H9 (cell line): ENCODE measurements at regions not wholly inside any gene's neighbourhood (a gene's known extent, or its start where the extent isn't known, plus 50 kb on each side); places are given as distances from the start of the nearest gene placed in this dataset.

Source experiments
- DNase-seq: peaks from one replicate; pipeline ENCODE4 v3.0.0-alpha.2; 2017
- H2AFZ ChIP-seq: one replicate; pipeline ENCODE4 v1.6.1; 2013; ENCODE audit warnings: mild to moderate bottlenecking, low read length, control low read depth, moderate library complexity
- H2AK5ac ChIP-seq: 2 replicates; pipeline ENCODE4 v1.6.1; 2013; ENCODE audit warnings: low read length, control low read depth, mixed read lengths; ENCODE audit not compliant: insufficient read length
- H2BK120ac ChIP-seq: one replicate; pipeline ENCODE4 v1.6.1; 2013; ENCODE audit warnings: low read depth, mild to moderate bottlenecking, low read length, control low read depth, inconsistent platforms; ENCODE audit not compliant: poor library complexity, severe bottlenecking
- H2BK12ac ChIP-seq: 2 replicates; pipeline ENCODE4 v1.6.1; 2013; ENCODE audit warnings: low read length, control low read depth, mixed read lengths, low read depth; ENCODE audit not compliant: insufficient read length
- H2BK15ac ChIP-seq: 2 replicates; pipeline ENCODE4 v1.6.1; 2013; ENCODE audit warnings: low read depth, low read length, control low read depth
- H2BK20ac ChIP-seq: one replicate; pipeline ENCODE4 v1.6.1; 2013; ENCODE audit warnings: low read depth, mild to moderate bottlenecking, low read length, control low read depth, inconsistent platforms; ENCODE audit not compliant: poor library complexity, severe bottlenecking
- H2BK5ac ChIP-seq: 2 replicates; pipeline ENCODE4 v1.6.1; 2013; ENCODE audit warnings: low read length, control low read depth, mixed read lengths; ENCODE audit not compliant: insufficient read length
- H3K14ac ChIP-seq: 2 replicates; pipeline ENCODE4 v1.6.1; 2013; ENCODE audit warnings: low read length, control low read depth; ENCODE audit not compliant: insufficient read depth
- H3K18ac ChIP-seq: 2 replicates; pipeline ENCODE4 v1.6.1; 2013; ENCODE audit warnings: low read depth, mild to moderate bottlenecking, mixed read lengths, low read length, control low read depth; ENCODE audit not compliant: insufficient read length
- H3K23ac ChIP-seq: 2 replicates; pipeline ENCODE4 v1.6.1; 2013; ENCODE audit warnings: low read length, control low read depth, mixed read lengths, low read depth; ENCODE audit not compliant: insufficient read length
- H3K23me2 ChIP-seq: 2 replicates; pipeline ENCODE4 v1.6.1; 2013; ENCODE audit warnings: low read depth, mild to moderate bottlenecking, mixed read lengths, low read length, control low read depth; ENCODE audit not compliant: insufficient read length, poor library complexity, severe bottlenecking
- H3K27ac ChIP-seq: 2 replicates; pipeline ENCODE4 v1.5.1; 2013; ENCODE audit warnings: low read length, control low read depth, mixed read lengths, low read depth; ENCODE audit not compliant: insufficient read length
- H3K27me3 ChIP-seq: 2 replicates; pipeline ENCODE4 v1.6.1; 2013; ENCODE audit warnings: low read length, control low read depth, inconsistent platforms; ENCODE audit not compliant: insufficient read depth
- H3K4ac ChIP-seq: 2 replicates; pipeline ENCODE4 v1.6.1; 2013; ENCODE audit warnings: low read depth, mild to moderate bottlenecking, control low read depth, inconsistent platforms, low read length, moderate library complexity
- H3K4me1 ChIP-seq: 2 replicates; pipeline ENCODE4 v1.6.1; 2013; ENCODE audit warnings: low read length, control low read depth, inconsistent platforms; ENCODE audit not compliant: insufficient read depth
- H3K4me2 ChIP-seq: 2 replicates; pipeline ENCODE4 v1.6.1; 2013; ENCODE audit warnings: low read length, control low read depth, mixed read lengths; ENCODE audit not compliant: insufficient read length, insufficient read depth
- H3K56ac ChIP-seq: 2 replicates; pipeline ENCODE4 v1.6.1; 2013; ENCODE audit warnings: low read depth, mild to moderate bottlenecking, mixed read lengths, low read length, control low read depth; ENCODE audit not compliant: insufficient read length
- H3K79me1 ChIP-seq: 2 replicates; pipeline ENCODE4 v1.6.1; 2013; ENCODE audit warnings: low read depth, mild to moderate bottlenecking, moderate library complexity, low read length, control low read depth, inconsistent platforms; ENCODE audit not compliant: insufficient read depth, poor library complexity, severe bottlenecking
- H3K79me2 ChIP-seq: 2 replicates; pipeline ENCODE4 v1.6.1; 2013; ENCODE audit warnings: low read length, control low read depth, inconsistent platforms; ENCODE audit not compliant: insufficient read depth
- H3K9ac ChIP-seq: 2 replicates; pipeline ENCODE4 v1.6.1; 2013; ENCODE audit warnings: low read length, control low read depth, mixed read lengths; ENCODE audit not compliant: insufficient read length; ENCODE audit errors: extremely low read depth
- H3K9me3 ChIP-seq: one replicate; pipeline ENCODE4 v1.6.1; 2013; ENCODE audit warnings: low read depth, low read length, inconsistent platforms; ENCODE audit not compliant: control insufficient read depth
- H3T11ph ChIP-seq: one replicate; pipeline ENCODE4 v1.6.1; 2013; ENCODE audit warnings: mild to moderate bottlenecking, low read length, control low read depth, inconsistent platforms
- H4K20me1 ChIP-seq: one replicate; pipeline ENCODE4 v1.6.1; 2013; ENCODE audit not compliant: control insufficient read depth, insufficient read length, insufficient read depth
- H4K5ac ChIP-seq: 2 replicates; pipeline ENCODE4 v1.6.1; 2013; ENCODE audit warnings: low read depth, mild to moderate bottlenecking, mixed read lengths, low read length, control low read depth; ENCODE audit not compliant: insufficient read length
- H4K8ac ChIP-seq: replicated peaks from 2 replicates; pipeline ENCODE4 v1.6.1; 2013; ENCODE audit warnings: low read length, control low read depth, mixed read lengths, low read depth; ENCODE audit not compliant: insufficient read length
- H4K91ac ChIP-seq: 2 replicates; pipeline ENCODE4 v1.6.1; 2013; ENCODE audit warnings: low read depth, mild to moderate bottlenecking, moderate library complexity, mixed read lengths, low read length, control low read depth; ENCODE audit not compliant: insufficient read length
- H3K27ac Mint-ChIP-seq, 3 experiments: 2 replicates in 2 of 3; 3 replicates in 1 of 3; pipeline ENCODE4 v1.8.0; 2020 to 2021; ENCODE audit warnings: mixed read lengths in 3 of 3, mild to moderate bottlenecking in 1 of 3, moderate library complexity in 1 of 3
- H3K27me3 Mint-ChIP-seq: 2 replicates; pipeline ENCODE4 v1.8.0; 2021; ENCODE audit warnings: low read depth, mild to moderate bottlenecking, moderate library complexity, mixed read lengths
- H3K36me3 Mint-ChIP-seq, 3 experiments: 2 replicates in 2 of 3; 3 replicates in 1 of 3; pipeline ENCODE4 v1.8.0; 2020 to 2021; ENCODE audit warnings: low read depth in 3 of 3, mixed read lengths in 3 of 3; ENCODE audit not compliant: insufficient read depth in 1 of 3
- H3K4me1 Mint-ChIP-seq, 2 experiments: 2 replicates each; pipeline ENCODE4 v1.8.0; 2020; ENCODE audit warnings: mixed read lengths in 2 of 2
- H3K4me3 Mint-ChIP-seq, 2 experiments: 2 replicates in 1 of 2; 3 replicates in 1 of 2; pipeline ENCODE4 v1.8.0; 2020 to 2021; ENCODE audit warnings: mild to moderate bottlenecking in 2 of 2, mixed read lengths in 2 of 2, moderate library complexity in 1 of 2
- H3K9me3 Mint-ChIP-seq, 2 experiments: 2 replicates in 1 of 2; 3 replicates in 1 of 2; pipeline ENCODE4 v1.8.0; 2020; ENCODE audit warnings: mild to moderate bottlenecking in 2 of 2, mixed read lengths in 2 of 2, moderate library complexity in 1 of 2
- CTCF ChIP-seq: fragments of 200-600 bp; sonication (generic); conservative IDR thresholded peaks from 3 replicates; pipeline ENCODE4 v1.8.0; 2021; ENCODE audit warnings: antibody characterized with exemption, mild to moderate bottlenecking
- WGBS: extraction: QIAGEN DNeasy Blood & Tissue Kit; methylation state at CpG from one replicate; pipeline ENCODE4 v1.1.7; 2013; ENCODE audit warnings: missing lambda C conversion rate, low lambda C conversion rate, mixed read lengths; ENCODE audit not compliant: insufficient read length; ENCODE audit errors: extremely low coverage; 5-methylcytosine and 5-hydroxymethylcytosine counted together

GRCh38 chr16:56081371-56081770 is 109.9 kb upstream of the GNAO1 start:
- no peak for TF ChIP-seq CTCF
- no peak overlapping the region for H3K27ac ChIP-seq
- H3K14ac ChIP-seq = no peak overlapping the region
- H3K4ac ChIP-seq = no peak overlapping the region
- no peaks in the 10 kb centered on the region for H3K23me2 ChIP-seq
- H3K9me3 ChIP-seq = no peaks in the 10 kb centered on the region
- H4K5ac ChIP-seq = no peak overlapping the region
- H3K27me3 ChIP-seq = no peaks in the 10 kb centered on the region
- H3T11ph ChIP-seq = no peak overlapping the region
- H2BK15ac ChIP-seq = no peak overlapping the region
- Mint-ChIP-seq H3K27me3 (peaks cover 1% of the 10 kb centered on the region; the same call in 1 of the 2 replicates), H3K9me3 (peaks cover 2 to 10% of the 10 kb centered on the region in 2 experiments; a peak in 4 of 5 replicates), H3K4me3 (no peak overlapping the region), H3K4me1 (no peaks in the 10 kb centered on the region), H3K27ac (no peak overlapping the region), H3K36me3 (peaks cover 0 to 7% (median 4%) of the 10 kb centered on the region in 3 experiments; a peak in 3 of 7 replicates)
- H4K20me1 ChIP-seq = no peaks in the 10 kb centered on the region
- no peaks in the 10 kb centered on the region for H3K79me1 ChIP-seq
- no peak overlapping the region for H3K9ac ChIP-seq
- no peak overlapping the region for H2BK120ac ChIP-seq
- H2BK5ac ChIP-seq = no peak overlapping the region
- no peak overlapping the region for H3K23ac ChIP-seq
- no peak overlapping the region for H2AK5ac ChIP-seq
- no CpG with 5 or more reads among the region's 2 CpGs for WGBS
- H3K18ac ChIP-seq = no peak overlapping the region
- no peak overlapping the region for H2BK20ac ChIP-seq
- no peak overlapping the region for H4K8ac ChIP-seq
- H3K56ac ChIP-seq = no peak overlapping the region
- H4K91ac ChIP-seq = no peak overlapping the region
- H3K79me2 ChIP-seq = no peaks in the 10 kb centered on the region
- H3K4me1 ChIP-seq = no peaks in the 10 kb centered on the region
- no peak overlapping the region for H3K4me2 ChIP-seq
- H2AFZ ChIP-seq = no peak overlapping the region
- H2BK12ac ChIP-seq = no peak overlapping the region
- no peak for DNase-seq
